HL-60 (cell line): ENCODE measurements at regions not wholly inside any gene's neighbourhood (a gene's known extent, or its start where the extent isn't known, plus 50 kb on each side); places are given as distances from the start of the nearest gene placed in this dataset.

ENCODE experiments used
- CTCF ChIP-seq: IDR thresholded peaks from one replicate; pipeline ENCODE4 v1.5.1; 2011; ENCODE audit warnings: low read length, control low read depth, inconsistent platforms; ENCODE audit not compliant: insufficient read depth
- GABPA ChIP-seq: IDR thresholded peaks from 2 replicates; pipeline ENCODE4 v1.6.1; 2012; ENCODE audit warnings: low read depth
- POLR2AphosphoS5 ChIP-seq: IDR thresholded peaks from 2 replicates; pipeline ENCODE4 v1.6.1; 2012; ENCODE audit warnings: low read depth
- SPI1 ChIP-seq: IDR thresholded peaks from 2 replicates; pipeline ENCODE4 v1.6.1; 2012; ENCODE audit warnings: low read depth, mild to moderate bottlenecking, borderline replicate concordance
- TF ChIP-seq, protein P1 (sequence below): IDR thresholded peaks from 2 replicates; pipeline ENCODE4 v1.6.1; 2012; ENCODE audit warnings: low read depth; ENCODE audit not compliant: insufficient replicate concordance

DNA sequence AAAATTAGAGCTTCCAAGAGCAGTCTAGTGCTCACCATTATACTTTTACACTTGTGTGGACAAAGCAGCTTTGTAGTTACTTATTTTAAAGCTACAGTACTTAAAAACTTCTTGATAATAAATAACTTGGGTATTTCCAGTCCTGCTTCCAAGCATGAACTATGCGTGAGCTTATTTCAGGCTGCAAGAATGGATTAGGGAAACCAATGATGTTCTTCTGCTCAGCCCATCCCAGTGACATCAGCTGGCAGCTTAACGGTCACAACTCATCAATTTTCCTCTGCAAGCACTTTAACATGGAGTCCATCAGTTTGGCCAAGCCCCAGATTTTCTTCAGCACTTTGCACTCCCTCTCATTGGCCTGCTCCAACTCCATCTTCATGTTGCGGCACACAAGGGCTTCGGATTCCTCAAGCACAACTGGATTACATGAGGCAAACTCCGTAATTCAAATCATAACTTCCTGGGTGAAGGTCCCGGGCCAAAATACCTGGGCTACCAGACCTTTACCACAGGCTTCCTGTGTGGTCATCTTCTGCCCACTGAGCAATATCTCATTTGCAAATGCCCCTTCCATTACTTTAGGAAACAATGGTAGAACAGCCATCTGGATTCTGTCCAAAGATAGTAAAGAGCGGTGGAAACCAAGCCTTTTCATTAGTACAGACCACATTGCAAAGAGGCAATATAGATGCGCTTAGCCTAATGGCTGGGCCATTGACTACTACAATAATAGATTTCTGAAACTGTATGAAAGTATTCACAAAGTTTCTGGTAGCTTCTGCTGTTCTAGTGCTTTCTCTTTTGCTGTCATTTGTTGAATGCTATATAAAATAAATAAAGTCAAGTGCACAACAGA is 87.5 kb upstream of the DAZL start:
- no peak for TF ChIP-seq CTCF
- TF ChIP-seq, protein P1, sequence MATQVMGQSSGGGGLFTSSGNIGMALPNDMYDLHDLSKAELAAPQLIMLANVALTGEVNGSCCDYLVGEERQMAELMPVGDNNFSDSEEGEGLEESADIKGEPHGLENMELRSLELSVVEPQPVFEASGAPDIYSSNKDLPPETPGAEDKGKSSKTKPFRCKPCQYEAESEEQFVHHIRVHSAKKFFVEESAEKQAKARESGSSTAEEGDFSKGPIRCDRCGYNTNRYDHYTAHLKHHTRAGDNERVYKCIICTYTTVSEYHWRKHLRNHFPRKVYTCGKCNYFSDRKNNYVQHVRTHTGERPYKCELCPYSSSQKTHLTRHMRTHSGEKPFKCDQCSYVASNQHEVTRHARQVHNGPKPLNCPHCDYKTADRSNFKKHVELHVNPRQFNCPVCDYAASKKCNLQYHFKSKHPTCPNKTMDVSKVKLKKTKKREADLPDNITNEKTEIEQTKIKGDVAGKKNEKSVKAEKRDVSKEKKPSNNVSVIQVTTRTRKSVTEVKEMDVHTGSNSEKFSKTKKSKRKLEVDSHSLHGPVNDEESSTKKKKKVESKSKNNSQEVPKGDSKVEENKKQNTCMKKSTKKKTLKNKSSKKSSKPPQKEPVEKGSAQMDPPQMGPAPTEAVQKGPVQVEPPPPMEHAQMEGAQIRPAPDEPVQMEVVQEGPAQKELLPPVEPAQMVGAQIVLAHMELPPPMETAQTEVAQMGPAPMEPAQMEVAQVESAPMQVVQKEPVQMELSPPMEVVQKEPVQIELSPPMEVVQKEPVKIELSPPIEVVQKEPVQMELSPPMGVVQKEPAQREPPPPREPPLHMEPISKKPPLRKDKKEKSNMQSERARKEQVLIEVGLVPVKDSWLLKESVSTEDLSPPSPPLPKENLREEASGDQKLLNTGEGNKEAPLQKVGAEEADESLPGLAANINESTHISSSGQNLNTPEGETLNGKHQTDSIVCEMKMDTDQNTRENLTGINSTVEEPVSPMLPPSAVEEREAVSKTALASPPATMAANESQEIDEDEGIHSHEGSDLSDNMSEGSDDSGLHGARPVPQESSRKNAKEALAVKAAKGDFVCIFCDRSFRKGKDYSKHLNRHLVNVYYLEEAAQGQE = no peak
- TF ChIP-seq POLR2AphosphoS5 = no peak
- TF ChIP-seq GABPA = no peak
- TF ChIP-seq SPI1 = no peak
